Amniotic epithelial cell (primary cell): ENCODE measurements at regions not wholly inside any gene's neighbourhood (a gene's known extent, or its start where the extent isn't known, plus 50 kb on each side); places are given as distances from the start of the nearest gene placed in this dataset.
"Not testable (repeated sequence)": the region's sequence is repeated elsewhere in the genome, so short reads cannot be mapped to it uniquely, and the experiment has no call there.

Experiments used
- DNase-seq: peaks from one replicate; pipeline ENCODE4 v3.0.0-alpha.2; 2010; ENCODE audit warnings: low read depth

GRCh38 chr1:102661481-102661880 lies 446.8 kb downstream of the COL11A1 start:
- no peak for DNase-seq

- not testable (repeated sequence) for DNase-seq
These were observed 448.3 kb downstream of the COL11A1 start for GRCh38 chr1:102659876-102660483.

GRCh38 chr1:102655034-102655433 lies 453.3 kb downstream of the COL11A1 start:
- no peak for DNase-seq

- DNase-seq, result peak; percentile 2
These were observed 467.4 kb downstream of the COL11A1 start for GRCh38 chr1:102640872-102641271.

- no peak for DNase-seq
These were observed 468.0 kb downstream of the COL11A1 start for GRCh38 chr1:102640312-102640711.

GRCh38 chr1:102631691-102632090 lies 476.6 kb downstream of the COL11A1 start:
- DNase-seq, result no peak

- DNase-seq, result no peak
These were observed 478.3 kb downstream of the COL11A1 start for GRCh38 chr1:102630041-102630440.

- DNase-seq, result no peak
These were observed 480.2 kb downstream of the COL11A1 start for GRCh38 chr1:102628109-102628613.

- DNase-seq, result no peak
These were observed 481.2 kb downstream of the COL11A1 start for GRCh38 chr1:102627145-102627544.

GRCh38 chr1:102615896-102616295 lies 492.4 kb downstream of the COL11A1 start:
- no peak for DNase-seq

- DNase-seq, result peak; percentile 35
These were observed 513.2 kb downstream of the COL11A1 start for GRCh38 chr1:102595106-102595505.

- no peak for DNase-seq
These were observed 515.0 kb downstream of the COL11A1 start for GRCh38 chr1:102593276-102593675.

GRCh38 chr1:102588536-102588935 lies 519.8 kb downstream of the COL11A1 start:
- peak; percentile 25 for DNase-seq

- no peak for DNase-seq
These were observed 522.3 kb downstream of the COL11A1 start for GRCh38 chr1:102586022-102586421.

GRCh38 chr1:102580806-102581205 lies 527.5 kb downstream of the COL11A1 start:
- DNase-seq, result no peak

GRCh38 chr1:102578804-102579203 lies 529.5 kb downstream of the COL11A1 start:
- peak; percentile 50 for DNase-seq

GRCh38 chr1:102572637-102573036 lies 535.7 kb downstream of the COL11A1 start:
- DNase-seq, result no peak

GRCh38 chr1:102566182-102566581 lies 542.1 kb downstream of the COL11A1 start:
- no peak for DNase-seq

GRCh38 chr1:102562380-102562779 lies 545.9 kb downstream of the COL11A1 start:
- DNase-seq, result no peak

- DNase-seq, result peak; percentile 13
These were observed 554.1 kb upstream of the OLFM3 start for GRCh38 chr1:102550729-102551384.

- no peak for DNase-seq
These were observed 549.5 kb upstream of the OLFM3 start for GRCh38 chr1:102546251-102546650.

- no peak for DNase-seq
These were observed 539.2 kb upstream of the OLFM3 start for GRCh38 chr1:102535829-102536505.

GRCh38 chr1:102531036-102531435 lies 534.3 kb upstream of the OLFM3 start:
- DNase-seq, result no peak
